CD14-positive monocyte (primary cell): ENCODE measurements at regions not wholly inside any gene's neighbourhood (a gene's known extent, or its start where the extent isn't known, plus 50 kb on each side); places are given as distances from the start of the nearest gene placed in this dataset.

Source experiments
- DNase-seq, 3 donors: peaks; one replicate each; pipeline ENCODE4 v3.0.0-alpha.2; 2011 to 2022
- H2AFZ ChIP-seq: 2 replicates; pipeline ENCODE4 v1.6.0; 2012; ENCODE audit warnings: mild to moderate bottlenecking, low read depth, low read length, inconsistent platforms; ENCODE audit not compliant: insufficient read depth, poor library complexity, severe bottlenecking
- H3K27ac ChIP-seq, 2 donors: 1 replicate in 1 of 2; 2 replicates in 1 of 2; pipeline ENCODE4 v1.5.1; 2012 to 2013; ENCODE audit warnings: low read length in 2 of 2, control low read depth in 1 of 2, inconsistent platforms in 1 of 2, low read depth in 1 of 2, mild to moderate bottlenecking in 1 of 2
- H3K27me3 ChIP-seq, 2 donors: one replicate each; pipeline versions ENCODE4 v1.6.0 to v1.6.1; 2011 to 2013; ENCODE audit warnings: low read length in 2 of 2; ENCODE audit not compliant: control insufficient read depth in 2 of 2, insufficient read depth in 2 of 2
- H3K36me3 ChIP-seq, 2 donors: replicated peaks in 1 of 2; 1 replicate in 1 of 2; 2 replicates in 1 of 2; pipeline versions ENCODE4 v1.5.1 to v1.6.1; 2012 to 2013; ENCODE audit warnings: low read length in 2 of 2, control low read depth in 1 of 2, inconsistent platforms in 1 of 2, mild to moderate bottlenecking in 1 of 2; ENCODE audit not compliant: insufficient read depth in 2 of 2, control insufficient read depth in 1 of 2
- H3K4me1 ChIP-seq, 2 donors: 1 replicate in 1 of 2; 2 replicates in 1 of 2; pipeline versions ENCODE4 v1.5.1 to v1.6.1; 2012 to 2013; ENCODE audit warnings: low read length in 2 of 2, control low read depth in 1 of 2, inconsistent platforms in 1 of 2, mild to moderate bottlenecking in 1 of 2, moderate library complexity in 1 of 2; ENCODE audit not compliant: insufficient read depth in 2 of 2, control insufficient read depth in 1 of 2
- H3K4me2 ChIP-seq: replicated peaks from 2 replicates; pipeline ENCODE3; 2012; ENCODE audit warnings: low read length, moderate library complexity, mild to moderate bottlenecking; ENCODE audit not compliant: poor library complexity, severe bottlenecking; ENCODE audit errors: extremely low read depth
- H3K4me3 ChIP-seq, 3 experiments: fragments of 200-600 bp in 1 of 3; sonication (generic) in 1 of 3; replicated peaks in 1 of 3; 1 replicate in 2 of 3; 2 replicates in 1 of 3; pipeline ENCODE4 v1.5.1; 2011 to 2013; ENCODE audit warnings: low read length in 3 of 3, mild to moderate bottlenecking in 3 of 3, control low read depth in 2 of 3, low read depth in 2 of 3, inconsistent platforms in 1 of 3, moderate library complexity in 1 of 3
- H3K79me2 ChIP-seq: 2 replicates; pipeline ENCODE4 v1.6.0; 2012; ENCODE audit warnings: mild to moderate bottlenecking, control low read depth, inconsistent platforms, low read length, moderate library complexity; ENCODE audit not compliant: insufficient read depth
- H3K9ac ChIP-seq: 2 replicates; pipeline ENCODE4 v1.6.0; 2017; ENCODE audit warnings: low read length, mild to moderate bottlenecking; ENCODE audit not compliant: insufficient read depth, poor library complexity, severe bottlenecking
- H3K9me3 ChIP-seq, 2 donors: replicated peaks in 1 of 2; 1 replicate in 1 of 2; 2 replicates in 1 of 2; pipeline versions ENCODE4 v1.5.1 to v1.6.1; 2012 to 2013; ENCODE audit warnings: low read length in 2 of 2, control low read depth in 1 of 2; ENCODE audit not compliant: control insufficient read depth in 1 of 2, insufficient read depth in 1 of 2
- H4K20me1 ChIP-seq: 2 replicates; pipeline ENCODE4 v1.6.0; 2012; ENCODE audit warnings: mild to moderate bottlenecking, low read length, control low read depth, moderate library complexity; ENCODE audit not compliant: insufficient read depth
- H3K27ac Mint-ChIP-seq, 7 donors: one replicate each; pipeline ENCODE4 v1.8.0; 2020; ENCODE audit warnings: mild to moderate bottlenecking in 7 of 7, mixed read lengths in 7 of 7, moderate library complexity in 6 of 7, inconsistent platforms in 2 of 7
- H3K27me3 Mint-ChIP-seq, 3 donors: one replicate each; pipeline ENCODE4 v1.8.0; 2021 to 2022; ENCODE audit warnings: low read depth in 3 of 3, mild to moderate bottlenecking in 3 of 3, mixed read lengths in 3 of 3, moderate library complexity in 3 of 3, inconsistent platforms in 1 of 3
- H3K36me3 Mint-ChIP-seq, 2 donors: one replicate each; pipeline ENCODE4 v1.8.0; 2020; ENCODE audit warnings: mixed read lengths in 2 of 2, inconsistent platforms in 1 of 2, mild to moderate bottlenecking in 1 of 2
- H3K4me1 Mint-ChIP-seq: one replicate; pipeline ENCODE4 v1.8.0; 2020; ENCODE audit warnings: mild to moderate bottlenecking, mixed read lengths
- H3K4me3 Mint-ChIP-seq, 2 donors: one replicate each; pipeline ENCODE4 v1.8.0; 2020; ENCODE audit warnings: mild to moderate bottlenecking in 2 of 2, mixed read lengths in 2 of 2, moderate library complexity in 1 of 2
- H3K9me3 Mint-ChIP-seq, 7 donors: one replicate each; pipeline ENCODE4 v1.8.0; 2020 to 2022; ENCODE audit warnings: mixed read lengths in 7 of 7, mild to moderate bottlenecking in 6 of 7, moderate library complexity in 6 of 7, inconsistent platforms in 2 of 7
- WGBS: methylation state at CpG from one replicate; pipeline ENCODE4 v1.1.5; 2013; ENCODE audit warnings: missing lambda C conversion rate; ENCODE audit not compliant: insufficient coverage; 5-methylcytosine and 5-hydroxymethylcytosine counted together
- intact Hi-C, 2 donors: fragments of 100-400 bp; cut with micrococcal nuclease; formaldehyde crosslinking; loops; one replicate each; pipeline versions ENCODE4 v1.15.0 to v1.15.1; 2023
- TF ChIP-seq, protein P1 (sequence below): fragments of 200-600 bp; IDR thresholded peaks from one replicate; pipeline ENCODE4 v1.8.0; 2022; ENCODE audit warnings: antibody characterized with exemption, mild to moderate bottlenecking

DNA sequence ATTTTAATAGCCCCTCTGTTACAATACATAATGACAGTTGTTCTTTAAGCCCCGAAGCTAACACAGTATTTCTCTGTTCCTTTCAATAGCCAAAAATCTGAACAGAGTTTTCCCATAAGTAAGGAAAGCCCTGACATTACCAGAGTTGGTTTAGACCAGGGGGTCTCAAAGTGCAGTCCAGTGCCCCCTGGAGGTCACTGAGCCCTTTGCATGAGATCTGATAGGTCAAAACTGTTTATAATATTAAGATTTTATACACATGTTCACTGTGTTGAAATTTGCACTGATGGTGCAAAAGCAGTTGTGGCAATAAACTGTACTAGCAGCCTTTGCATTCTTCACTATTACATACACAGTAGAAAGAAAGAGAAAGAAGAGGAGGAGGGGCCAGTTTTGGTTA lies 177.1 kb downstream of the SPANXN3 start:
- H3K4me1 ChIP-seq: no peaks in the 10 kb centered on the region
- TF ChIP-seq, protein P1, sequence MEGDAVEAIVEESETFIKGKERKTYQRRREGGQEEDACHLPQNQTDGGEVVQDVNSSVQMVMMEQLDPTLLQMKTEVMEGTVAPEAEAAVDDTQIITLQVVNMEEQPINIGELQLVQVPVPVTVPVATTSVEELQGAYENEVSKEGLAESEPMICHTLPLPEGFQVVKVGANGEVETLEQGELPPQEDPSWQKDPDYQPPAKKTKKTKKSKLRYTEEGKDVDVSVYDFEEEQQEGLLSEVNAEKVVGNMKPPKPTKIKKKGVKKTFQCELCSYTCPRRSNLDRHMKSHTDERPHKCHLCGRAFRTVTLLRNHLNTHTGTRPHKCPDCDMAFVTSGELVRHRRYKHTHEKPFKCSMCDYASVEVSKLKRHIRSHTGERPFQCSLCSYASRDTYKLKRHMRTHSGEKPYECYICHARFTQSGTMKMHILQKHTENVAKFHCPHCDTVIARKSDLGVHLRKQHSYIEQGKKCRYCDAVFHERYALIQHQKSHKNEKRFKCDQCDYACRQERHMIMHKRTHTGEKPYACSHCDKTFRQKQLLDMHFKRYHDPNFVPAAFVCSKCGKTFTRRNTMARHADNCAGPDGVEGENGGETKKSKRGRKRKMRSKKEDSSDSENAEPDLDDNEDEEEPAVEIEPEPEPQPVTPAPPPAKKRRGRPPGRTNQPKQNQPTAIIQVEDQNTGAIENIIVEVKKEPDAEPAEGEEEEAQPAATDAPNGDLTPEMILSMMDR: no peak
- peaks cover 0 to 5% (median 0%) of the 10 kb centered on the region in 7 donors for H3K9me3 Mint-ChIP-seq
- H2AFZ ChIP-seq: no peak overlapping the region
- no peak overlapping the region for H3K9ac ChIP-seq
- no peaks in the 10 kb centered on the region for H3K9me3 ChIP-seq
- no CpG with 5 or more reads among the region's 1 CpG for WGBS
- H3K27ac Mint-ChIP-seq: no peak overlapping the region
- no peak overlapping the region for H3K4me3 ChIP-seq
- no peak overlapping the region for H3K4me2 ChIP-seq
- no peaks in the 10 kb centered on the region for H3K27me3 ChIP-seq
- H3K4me3 Mint-ChIP-seq: no peak overlapping the region
- no peaks in the 10 kb centered on the region for H3K36me3 Mint-ChIP-seq
- intact Hi-C loops: no loop called here
- H4K20me1 ChIP-seq: no peaks in the 10 kb centered on the region
- H3K27ac ChIP-seq: no peak overlapping the region
- DNase-seq: no peak
- H3K27me3 Mint-ChIP-seq: no peaks in the 10 kb centered on the region
- no peaks in the 10 kb centered on the region for H3K79me2 ChIP-seq
- no peaks in the 10 kb centered on the region for H3K4me1 Mint-ChIP-seq
- no peaks in the 10 kb centered on the region for H3K36me3 ChIP-seq

DNA sequence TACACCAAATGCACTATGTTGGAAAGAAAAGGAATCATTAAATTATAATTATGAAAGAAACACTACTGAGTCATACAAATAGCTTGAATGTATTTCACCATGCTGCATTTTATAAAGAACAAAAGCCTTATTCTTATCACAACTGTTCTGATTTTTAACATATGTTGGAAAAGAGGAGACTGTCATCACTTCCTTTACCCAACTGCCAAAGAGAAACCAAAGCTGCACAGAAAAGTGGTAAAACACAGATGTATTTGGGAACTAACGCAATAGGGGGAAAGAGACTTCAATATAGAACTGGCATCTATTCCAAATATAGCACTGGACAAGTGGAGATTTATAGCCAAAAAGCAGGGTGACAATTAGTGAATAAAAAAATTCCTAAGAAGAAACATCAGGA lies 181.0 kb downstream of the SPANXN3 start:
- Mint-ChIP-seq H3K36me3 (no peaks in the 10 kb centered on the region), H3K27ac (no peak overlapping the region), H3K27me3 (no peaks in the 10 kb centered on the region), H3K9me3 (peaks cover 0 to 4% (median 0%) of the 10 kb centered on the region in 7 donors), H3K4me3 (no peak overlapping the region), H3K4me1 (no peaks in the 10 kb centered on the region)
- H3K4me3 ChIP-seq: no peak overlapping the region
- TF ChIP-seq, protein P1: no peak
- H3K27me3 ChIP-seq: no peaks in the 10 kb centered on the region
- no peaks in the 10 kb centered on the region for H3K36me3 ChIP-seq
- no peak overlapping the region for H3K4me2 ChIP-seq
- no peak overlapping the region for H3K9ac ChIP-seq
- H3K4me1 ChIP-seq: no peaks in the 10 kb centered on the region
- no CpG with 5 or more reads among the region's 1 CpG for WGBS
- no peak overlapping the region for H3K27ac ChIP-seq
- no peaks in the 10 kb centered on the region for H4K20me1 ChIP-seq
- H3K9me3 ChIP-seq: no peaks in the 10 kb centered on the region
- H2AFZ ChIP-seq: no peak overlapping the region
- no peaks in the 10 kb centered on the region for H3K79me2 ChIP-seq
- no peak for DNase-seq
- intact Hi-C loops: no loop called here
